Left forelimb (tissue), 1 donor: ENCODE measurements at regions not wholly inside any gene's neighbourhood (a gene's known extent, or its start where the extent isn't known, plus 50 kb on each side); places are given as distances from the start of the nearest gene placed in this dataset.

Experiments used
- DNase-seq: peaks from one replicate; pipeline ENCODE4 v3.0.0-alpha.2; 2018; ENCODE audit warnings: low spot score

DNA sequence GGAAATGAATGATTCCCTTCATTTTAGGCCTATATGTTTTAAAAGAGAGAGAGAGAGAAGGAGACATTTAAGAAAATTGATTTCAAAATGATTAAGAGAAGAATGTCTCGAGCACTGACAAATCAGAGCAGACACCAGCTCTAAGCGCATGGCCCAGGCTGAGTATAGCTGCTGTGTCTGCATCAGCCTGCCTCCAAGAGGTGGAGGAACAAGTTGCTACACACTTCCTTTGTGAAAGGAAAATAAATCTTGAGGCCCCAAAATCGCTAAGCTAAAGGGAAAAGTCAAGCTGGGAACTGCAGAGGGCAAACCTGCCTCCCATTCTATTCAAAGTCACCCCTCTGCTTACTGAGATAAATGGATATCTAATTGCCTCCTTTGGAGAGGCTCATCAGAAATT, 728.7 kb upstream of the TMEM132C start:
- no peak for DNase-seq

DNA sequence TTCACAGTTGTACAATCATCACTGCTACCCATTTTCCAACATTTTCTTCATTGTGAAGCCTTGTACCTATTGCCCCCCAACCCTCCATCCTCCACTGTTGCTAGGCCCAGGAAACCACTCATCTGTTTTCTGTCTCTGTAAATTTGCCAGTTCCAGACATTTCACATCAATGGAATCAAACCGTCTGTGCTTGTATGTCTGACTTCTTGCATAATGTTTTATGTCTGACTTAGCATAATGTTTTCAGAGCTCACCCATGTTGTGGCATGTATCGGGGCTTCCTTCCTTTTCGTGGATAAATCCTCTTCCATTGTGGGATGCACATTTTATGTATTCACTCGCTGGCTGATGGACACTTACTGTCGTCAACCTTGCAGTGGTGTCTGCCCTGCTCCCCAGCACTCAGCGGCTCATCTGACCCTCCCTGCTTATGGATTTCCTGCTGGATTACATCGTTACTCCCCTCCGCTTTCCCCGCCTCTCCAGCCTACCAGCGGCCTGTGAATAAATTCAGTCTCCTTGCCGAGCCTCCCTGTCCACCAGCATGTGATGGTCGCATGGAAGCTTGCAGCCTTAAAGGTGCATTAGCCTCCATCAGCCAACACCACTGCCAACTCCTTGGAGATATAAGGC, 727.6 kb upstream of the TMEM132C start:
- no peak for DNase-seq

DNA sequence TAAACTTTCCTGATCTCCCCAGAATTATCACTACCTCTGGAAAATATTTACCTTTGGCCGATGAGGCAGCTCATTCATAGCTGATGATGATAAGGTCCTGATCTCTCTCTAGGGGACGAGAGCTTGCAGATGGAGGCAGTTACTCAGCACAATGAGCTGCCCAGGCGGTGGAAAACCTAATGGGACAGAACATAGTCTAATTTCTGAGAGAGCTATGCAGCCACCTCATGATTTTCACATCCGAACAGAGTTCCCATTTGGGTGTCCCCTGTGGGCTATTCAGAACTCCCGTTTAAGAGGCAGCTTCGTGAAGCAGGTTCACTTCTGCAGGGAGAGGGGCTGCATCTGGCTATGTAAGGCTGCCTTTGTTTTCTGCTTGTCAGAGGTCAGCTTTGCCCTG, 724.6 kb upstream of the TMEM132C start:
- DNase-seq: no peak

DNA sequence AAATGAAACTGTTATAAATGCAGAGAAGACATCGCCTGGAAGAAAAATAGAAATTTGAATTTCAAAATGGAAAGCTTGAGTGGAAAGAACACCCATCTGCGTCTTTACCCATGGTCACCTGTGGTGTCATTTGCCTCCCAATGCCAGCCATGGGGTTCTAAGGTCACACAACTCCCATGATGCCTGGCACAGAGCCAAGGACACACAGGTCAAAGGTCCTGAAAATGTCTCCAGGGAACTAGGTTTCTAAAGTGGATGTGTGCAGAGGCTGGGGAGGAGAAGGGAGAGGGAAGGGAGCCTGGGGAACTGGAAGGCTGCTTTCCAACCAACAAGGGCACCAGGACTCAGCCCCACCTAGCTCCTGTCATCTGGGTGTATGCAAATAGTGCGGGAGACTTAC, 724.0 kb upstream of the TMEM132C start:
- DNase-seq: no peak

DNA sequence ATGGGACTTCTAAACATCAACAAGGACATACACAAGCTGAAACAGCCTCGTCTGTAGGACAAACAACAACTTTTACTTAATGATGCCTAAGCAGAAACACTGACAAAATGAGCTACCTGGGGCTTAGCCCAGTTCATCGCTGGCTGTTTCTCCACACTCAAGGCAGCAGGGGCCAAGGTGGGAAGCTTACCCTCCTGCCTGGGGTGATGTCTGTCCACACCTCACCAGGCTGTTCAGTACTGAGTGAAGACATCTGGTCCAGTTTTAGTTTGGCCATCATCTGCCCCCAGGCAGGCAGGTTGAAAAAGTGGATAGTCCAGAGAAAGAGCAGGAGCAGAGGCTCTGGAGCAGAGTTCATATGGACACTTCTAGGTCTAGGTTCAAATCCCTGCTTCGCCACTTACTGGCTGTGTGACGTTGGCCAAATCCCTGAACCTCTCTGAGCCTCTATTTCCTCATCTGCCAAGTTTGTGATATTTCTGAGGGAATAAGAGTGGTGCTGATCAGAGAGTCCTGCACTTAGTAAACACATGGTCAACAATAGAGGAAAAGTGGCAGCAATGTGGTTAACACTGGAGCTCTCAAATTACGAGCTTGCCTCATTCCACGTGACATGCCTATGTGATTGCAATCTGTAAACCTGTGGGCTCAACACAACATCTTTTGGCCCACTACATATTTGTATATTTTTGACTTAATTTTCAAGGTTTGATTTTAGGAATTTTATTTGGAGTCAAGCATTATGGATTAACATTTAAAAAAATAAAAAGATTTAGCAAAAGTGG, 720.1 kb upstream of the TMEM132C start:
- DNase-seq: no peak

DNA sequence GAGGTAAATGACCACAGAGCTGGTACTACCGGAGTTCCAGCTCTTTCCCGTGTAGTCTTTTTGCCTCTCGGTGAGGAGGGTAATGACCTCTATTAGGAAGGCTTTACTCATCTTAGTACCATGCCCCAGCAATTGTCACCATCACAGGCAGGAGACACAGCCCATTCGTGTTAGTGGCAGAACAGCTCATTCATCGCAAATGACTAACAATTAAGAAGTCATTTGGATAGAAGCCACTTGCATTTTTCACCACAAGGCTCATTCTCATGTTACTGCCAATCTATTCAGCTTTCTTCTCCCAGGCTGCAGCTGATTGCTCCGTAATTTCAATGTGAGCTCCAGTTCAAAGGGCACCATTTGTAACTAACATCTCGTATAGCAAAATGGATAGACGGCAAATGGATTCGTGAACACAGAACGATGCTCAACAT, 718.8 kb upstream of the TMEM132C start:
- DNase-seq: no peak

DNA sequence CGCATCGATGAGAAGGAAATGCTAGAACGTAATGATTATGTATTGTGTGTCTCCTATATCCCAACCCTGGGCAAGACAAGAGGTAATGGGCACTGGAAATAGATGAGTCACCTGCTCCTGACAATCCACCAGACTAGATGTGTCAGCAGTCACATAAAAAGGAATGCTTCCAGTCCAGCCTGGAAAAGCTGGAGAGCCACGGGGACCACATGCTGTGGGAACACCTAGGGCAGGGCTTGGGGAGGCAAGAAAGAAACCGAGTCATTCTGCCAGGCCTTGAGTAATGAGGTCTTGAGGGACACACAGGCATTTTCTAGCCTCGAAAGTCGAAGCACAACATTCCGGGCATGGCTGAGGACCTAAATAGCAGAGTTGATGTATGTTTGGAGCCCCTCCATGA, 716.7 kb upstream of the TMEM132C start:
- no peak for DNase-seq

DNA sequence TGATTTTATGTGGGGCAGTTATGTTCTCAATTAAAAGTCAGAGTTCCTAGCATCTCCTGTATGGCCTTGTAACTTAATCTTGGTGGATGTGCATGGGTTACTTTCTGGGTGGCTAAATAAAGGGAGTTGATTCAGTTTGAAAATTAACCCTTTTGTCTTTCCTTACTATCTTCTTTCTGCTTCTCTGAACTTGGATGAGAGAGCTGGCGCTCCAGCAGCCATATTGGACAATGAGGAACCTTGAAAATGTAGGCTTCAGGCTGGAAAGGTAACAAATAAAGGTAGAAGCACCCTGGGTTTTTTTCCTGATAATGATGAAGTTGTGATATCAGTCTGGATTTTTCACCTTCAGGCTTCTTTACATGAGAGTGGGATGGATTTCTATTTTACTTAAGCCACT, 714.1 kb upstream of the TMEM132C start:
- DNase-seq: no peak

DNA sequence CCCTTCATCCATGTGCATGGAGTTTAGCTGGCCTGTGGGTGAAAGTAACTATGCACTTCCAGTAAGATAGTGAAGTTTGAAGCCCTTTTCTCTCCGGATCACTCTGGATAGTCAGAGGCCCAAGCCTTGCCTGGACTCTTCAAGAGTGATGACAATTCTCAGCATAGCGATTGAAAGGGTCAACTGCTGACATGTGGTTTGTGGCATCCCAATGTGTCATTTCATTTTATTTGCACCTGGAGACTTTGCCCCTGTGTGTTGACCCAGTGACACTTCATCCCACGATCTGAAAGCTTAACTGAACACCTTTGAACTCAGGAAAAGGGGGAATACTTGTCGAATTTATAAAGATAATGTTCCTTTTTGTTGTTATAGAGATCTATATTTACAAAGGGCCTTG, 711.9 kb upstream of the TMEM132C start:
- DNase-seq: no peak

DNA sequence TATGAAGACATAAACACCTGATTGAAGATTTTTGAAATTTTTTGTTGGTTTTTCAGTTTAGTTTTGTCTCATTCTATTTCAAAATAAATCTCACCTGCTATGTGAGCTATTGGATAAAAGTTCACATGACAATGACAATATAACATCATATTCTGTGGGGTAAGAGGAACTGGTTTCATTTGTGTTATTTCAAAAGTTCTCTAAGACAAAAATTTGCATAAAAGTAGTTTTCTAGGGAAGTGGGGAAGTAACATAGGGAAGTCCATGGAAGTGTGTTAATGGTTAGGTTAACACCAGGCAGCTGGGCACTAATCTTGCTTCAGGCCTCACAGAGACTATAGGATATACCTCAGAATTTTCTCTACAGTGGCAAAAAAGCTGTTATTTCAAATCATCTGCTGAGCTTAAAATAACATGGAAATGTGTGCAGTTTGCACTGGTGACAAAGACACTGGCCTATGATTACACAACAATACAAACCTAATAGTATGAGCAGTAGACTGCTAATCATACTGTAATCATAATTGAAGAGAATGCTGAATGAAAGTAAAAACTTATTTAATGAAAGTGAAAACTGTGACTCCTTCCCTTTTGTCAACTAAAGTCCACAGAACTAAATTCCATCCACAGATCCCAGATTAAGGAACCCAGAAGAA, 710.6 kb upstream of the TMEM132C start:
- no peak for DNase-seq

DNA sequence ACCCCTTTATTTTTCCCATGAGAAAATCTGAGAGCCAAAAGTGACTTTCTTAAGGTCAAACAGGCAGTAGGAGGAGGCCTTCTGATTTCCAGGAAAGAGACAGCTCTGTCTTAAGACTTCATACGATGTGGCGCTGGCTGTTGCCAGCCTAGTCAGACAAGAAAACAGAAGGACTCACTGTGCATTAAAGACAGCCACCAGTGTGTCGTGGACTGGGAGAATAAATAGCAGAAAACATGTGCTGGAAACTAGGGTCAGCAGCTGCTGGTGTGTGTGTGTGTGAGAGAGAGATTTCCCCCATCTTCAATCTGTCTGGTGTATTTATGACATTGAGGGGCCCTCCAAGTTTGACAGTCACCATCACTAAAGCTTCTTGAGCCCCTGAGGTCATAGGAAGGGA, 708.6 kb upstream of the TMEM132C start:
- no peak for DNase-seq

DNA sequence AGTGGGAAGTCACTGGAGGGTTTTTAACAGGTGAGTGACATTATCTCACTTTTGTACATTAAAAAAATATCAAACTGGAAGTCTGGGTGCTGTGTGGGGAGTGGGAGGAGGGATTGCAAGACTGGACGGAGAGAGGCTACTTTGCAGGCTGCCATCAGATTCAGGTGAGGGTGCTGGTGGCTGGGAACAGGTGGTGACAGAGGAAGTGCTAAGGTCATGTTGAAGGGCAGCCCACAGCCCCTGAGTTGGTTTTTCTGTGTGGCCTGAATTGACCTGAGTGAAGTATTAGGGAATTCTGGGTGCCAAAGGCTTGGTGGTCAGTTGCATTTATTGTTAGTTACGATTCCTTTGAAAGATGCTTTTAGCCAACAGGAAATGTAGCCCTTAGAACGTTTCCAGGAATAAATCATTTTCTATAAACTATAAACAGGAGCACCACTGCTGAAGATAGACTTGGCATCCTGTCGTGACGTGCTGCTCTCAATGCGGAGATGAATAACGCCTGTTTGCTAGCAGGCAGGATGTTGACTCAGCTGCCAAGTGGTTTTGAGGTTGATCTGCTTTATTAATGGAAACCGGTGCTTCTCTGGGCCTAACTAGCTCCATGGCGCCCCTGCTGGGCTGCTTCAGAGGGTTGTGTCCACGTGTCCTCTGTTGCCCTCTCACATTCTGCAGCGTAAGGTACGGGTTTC, 707.5 kb upstream of the TMEM132C start:
- no peak for DNase-seq

DNA sequence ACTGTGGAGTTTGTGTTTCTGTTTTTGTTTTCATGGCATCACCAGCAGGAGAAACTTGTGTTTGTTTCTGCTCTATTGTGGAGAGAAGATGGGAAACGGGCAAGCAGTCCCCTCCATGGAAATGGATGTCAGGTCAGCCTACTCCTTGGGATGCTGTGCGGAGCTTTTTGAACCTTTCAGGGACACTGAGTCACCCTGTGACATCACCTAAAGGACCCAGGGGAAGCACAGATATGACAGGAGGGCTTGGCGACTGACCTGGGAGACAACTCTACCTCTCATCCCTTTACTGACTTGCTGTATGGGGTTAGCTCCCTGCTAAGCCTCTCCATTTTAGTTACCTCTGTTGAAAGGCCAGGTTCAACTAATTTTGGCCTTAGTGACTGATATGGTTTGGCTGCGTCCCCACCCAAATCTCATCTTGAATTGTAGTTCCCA, 706.9 kb upstream of the TMEM132C start:
- DNase-seq: no peak

DNA sequence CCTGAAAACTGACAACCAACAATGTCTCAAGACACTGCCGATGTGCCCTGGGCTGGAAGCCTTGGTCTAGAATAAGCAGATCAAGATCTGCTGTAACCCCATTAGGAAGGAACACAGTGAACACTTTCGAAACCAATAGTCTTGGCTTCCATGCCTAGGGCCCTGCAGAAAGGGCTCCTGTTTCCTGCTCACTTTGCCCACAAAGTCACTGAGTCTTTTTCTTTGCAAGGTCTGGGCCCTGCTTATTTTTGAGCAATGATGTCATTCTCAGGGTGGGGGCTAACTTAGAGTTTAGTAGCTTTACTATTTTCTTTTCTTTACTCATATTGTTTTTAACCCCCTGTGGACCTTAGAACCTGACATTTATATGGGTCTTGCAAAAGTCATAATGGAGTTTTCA, 704.2 kb upstream of the TMEM132C start:
- no peak for DNase-seq

DNA sequence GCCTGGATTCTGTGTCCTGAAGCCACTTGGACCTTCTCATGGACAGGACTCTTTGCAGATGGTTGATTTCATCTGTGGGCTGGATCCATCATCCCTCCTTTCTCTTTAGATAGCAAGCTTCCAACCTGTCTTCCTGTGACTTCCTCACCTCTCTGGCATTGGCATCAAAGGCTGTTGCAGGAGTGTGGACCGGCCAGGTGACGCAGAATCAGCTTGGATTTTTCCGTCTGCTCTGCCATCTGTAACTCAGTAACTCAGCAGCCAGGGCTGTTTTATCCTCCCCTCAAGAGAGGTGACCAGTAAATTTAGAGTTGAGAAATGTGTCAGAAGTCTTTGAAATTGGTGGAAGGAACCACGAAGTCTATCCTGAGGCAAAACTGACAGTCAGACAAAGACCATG, 701.7 kb upstream of the TMEM132C start:
- no peak for DNase-seq

DNA sequence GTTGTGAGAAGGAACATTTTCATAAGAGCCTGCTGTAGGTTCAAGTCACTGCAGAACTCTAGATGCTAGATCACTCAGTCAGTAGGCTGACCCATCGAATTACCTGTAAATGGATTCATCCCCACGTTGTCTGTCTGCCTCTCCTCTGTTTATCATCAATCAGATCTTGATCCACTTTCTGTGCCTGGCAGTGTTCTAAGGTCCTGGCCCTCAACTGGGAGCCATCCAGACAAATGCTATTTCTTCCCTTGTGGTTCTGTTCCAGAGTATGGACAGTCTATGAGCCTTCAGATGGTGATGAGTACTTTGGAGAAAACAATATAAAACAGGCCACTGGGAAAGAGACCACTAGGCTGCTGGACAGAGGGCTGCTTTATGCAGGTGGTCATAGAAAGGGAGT, 699.4 kb upstream of the TMEM132C start:
- no peak for DNase-seq

DNA sequence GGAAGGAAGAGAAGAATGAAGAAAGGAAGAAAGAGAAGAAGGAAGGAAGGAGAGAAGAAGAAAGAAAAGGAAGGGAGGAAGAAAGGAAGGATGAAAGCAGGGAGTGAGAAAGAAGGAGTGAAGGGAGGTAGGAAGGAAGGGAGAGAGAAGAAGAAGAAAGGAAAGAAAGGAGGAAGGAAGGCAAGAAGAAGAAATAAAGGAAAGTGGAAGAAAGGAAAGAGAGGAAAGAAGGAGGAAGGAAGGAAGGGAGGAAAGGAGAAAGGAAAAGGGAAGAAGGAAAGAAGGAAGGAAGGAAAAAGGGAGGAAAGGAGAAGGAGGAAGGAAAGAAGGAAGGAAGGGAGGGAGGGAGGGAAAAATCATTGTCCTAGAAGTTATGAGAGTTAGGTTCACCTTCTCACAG, 696.6 kb upstream of the TMEM132C start:
- no peak for DNase-seq

DNA sequence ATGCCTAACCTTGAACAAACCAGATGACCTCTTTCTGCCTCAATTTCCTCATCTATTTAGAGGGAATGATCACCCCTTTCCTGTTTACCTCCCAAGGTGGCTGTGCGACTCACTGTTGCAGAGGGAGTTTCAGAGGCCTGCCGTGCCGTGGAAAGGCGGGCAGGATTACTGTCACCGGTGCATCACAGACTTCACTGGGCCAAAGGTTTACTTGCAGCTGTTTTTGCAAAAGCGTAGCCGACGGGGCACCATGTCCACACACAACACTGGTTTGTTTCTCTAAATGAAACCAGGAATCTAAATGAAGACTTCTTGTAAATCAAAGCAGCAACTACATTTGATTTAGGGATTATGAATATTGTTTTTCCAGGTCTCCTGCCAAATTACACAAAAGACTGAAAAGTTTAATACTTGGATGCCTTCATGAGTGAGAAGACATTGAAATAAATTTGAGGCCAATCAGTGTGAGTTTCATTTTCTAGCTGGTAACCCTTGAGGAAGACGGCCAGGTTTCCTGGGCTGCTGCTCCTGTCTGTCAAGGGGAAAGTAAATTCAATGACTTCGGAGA, 696.1 kb upstream of the TMEM132C start:
- no peak for DNase-seq

DNA sequence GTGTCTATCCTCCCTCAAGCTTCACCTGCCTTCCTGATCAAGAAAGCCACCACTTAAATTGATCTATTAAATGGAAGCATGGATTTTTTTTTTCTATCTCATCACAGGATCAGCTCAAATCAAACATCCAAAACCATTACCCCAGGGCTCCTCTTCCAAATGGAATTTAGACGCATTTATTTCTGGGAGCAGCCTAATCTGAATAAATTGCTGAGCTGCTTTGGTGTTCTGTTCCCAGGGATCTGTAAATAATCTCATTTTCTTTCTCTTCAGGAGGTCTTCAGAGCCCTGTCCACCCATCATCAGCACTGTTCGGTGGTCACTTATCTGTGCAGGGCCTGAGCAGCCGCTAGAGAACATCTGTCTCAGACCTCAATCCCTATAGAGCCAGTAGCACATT, 695.4 kb upstream of the TMEM132C start:
- DNase-seq: no peak

DNA sequence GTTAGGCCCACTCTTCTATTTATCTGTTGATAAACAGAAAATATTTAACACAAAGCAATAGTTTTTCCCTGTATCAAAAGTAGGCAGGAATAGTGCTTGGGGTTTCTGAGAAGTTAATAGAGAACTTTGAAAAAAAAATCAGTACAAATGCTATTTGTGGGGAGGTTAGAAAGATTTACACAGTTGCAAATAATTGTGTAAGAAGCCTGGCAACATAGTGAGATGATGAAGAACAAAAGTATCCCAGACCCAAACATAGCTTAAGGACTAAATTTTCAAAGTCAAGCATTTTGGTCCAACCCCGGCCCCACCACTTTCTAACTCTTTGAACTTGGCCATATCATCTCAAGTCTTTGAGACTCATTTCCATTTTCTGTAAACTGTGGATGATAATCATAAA, 687.5 kb upstream of the TMEM132C start:
- no peak for DNase-seq

DNA sequence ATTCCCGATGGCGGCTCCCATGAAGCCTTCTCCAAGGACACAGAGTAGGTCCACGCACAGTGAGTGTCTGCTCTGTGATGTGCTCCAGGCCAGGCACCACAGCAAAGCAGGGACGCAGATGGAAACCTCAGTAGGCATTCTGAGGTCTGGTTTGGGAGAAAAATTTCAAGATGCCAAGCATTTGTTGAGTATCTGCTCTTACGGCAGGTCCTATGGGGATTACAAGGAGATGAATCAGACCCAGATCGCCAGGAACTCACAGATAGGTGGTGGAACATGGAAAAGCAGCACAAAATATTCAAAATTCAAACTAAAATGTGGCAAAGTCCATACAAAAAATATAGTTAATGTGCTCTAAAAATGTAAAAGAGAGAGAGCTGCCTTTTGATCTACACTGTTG, 684.9 kb upstream of the TMEM132C start:
- no peak for DNase-seq

DNA sequence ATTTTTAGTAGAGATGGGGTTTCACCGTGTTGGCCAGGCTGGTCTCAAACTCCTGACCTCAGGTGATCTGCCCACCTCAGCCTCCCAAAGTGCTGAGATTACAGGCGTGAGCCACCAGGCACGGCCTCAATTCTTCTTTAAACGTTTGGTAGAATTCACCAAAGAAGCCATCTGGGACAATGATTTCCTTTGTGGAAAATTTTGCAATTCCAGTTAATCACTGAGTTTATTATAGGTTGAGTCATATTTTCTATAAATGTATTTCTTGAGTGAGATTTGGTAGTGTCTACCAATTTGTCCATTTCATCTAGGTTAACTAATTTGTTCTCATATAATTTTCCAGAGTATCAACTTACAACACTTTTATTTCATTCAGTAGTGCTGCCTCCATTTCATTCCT, 683.9 kb upstream of the TMEM132C start:
- no peak for DNase-seq
